GM18868 (cell line): ENCODE measurements at regions not wholly inside any gene's neighbourhood (a gene's known extent, or its start where the extent isn't known, plus 50 kb on each side); places are given as distances from the start of the nearest gene placed in this dataset.
"Not testable (repeated sequence)": the region's sequence is repeated elsewhere in the genome, so short reads cannot be mapped to it uniquely, and the experiment has no call there.

Source experiments
- ATAC-seq: cut with Tn5 transposase; IDR thresholded peaks from one replicate; pipeline ENCODE4 v1.9.1; 2021; ENCODE audit warnings: mild to moderate bottlenecking, moderate library complexity; ENCODE audit not compliant: unreplicated experiment

GRCh38 chr11:42417691-42418090 is 894.1 kb upstream of the API5 start:
- ATAC-seq, result no peak

- ATAC-seq, result no peak
Measured at GRCh38 chr11:42422090-42422489, 889.7 kb upstream of the API5 start.

DNA sequence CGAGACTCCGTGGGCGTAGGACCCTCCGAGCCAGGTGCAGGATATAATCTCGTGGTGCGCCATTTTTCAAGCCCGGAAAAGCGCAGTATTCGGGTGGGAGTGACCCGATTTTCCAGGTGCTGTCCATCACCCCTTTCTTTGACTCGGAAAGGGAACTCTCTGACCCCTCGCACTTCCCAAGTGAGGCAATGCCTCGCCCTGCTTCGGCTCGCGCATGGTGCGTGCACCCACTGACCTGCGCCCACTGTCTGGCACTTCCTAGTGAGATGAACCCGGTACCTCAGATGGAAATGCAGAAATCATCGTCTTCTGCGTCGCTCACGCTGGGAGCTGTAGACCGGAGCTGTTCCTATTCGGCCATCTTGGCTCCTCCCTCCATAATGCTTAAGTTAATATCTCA is 876.9 kb upstream of the API5 start:
- ATAC-seq, result not testable (repeated sequence)

DNA sequence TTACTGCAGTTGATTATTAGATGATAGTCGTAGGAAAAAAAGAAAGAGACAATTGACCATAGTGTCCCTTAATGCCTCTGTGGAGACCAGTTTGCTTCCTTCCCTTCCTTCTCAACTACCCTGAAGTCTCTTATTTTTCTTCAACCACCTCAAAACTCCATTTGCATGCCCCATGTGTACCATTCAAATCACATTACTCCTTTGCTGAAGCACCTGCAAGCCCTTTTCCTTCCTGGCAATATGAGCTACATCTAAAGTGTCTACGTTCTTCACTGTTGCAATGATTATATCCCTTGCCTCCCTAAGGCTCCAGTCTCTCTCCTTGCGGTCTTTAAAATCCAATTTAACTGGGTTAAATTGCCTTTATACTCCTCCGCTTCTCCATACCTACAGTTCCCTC is 867.4 kb upstream of the API5 start:
- ATAC-seq, result no peak

DNA sequence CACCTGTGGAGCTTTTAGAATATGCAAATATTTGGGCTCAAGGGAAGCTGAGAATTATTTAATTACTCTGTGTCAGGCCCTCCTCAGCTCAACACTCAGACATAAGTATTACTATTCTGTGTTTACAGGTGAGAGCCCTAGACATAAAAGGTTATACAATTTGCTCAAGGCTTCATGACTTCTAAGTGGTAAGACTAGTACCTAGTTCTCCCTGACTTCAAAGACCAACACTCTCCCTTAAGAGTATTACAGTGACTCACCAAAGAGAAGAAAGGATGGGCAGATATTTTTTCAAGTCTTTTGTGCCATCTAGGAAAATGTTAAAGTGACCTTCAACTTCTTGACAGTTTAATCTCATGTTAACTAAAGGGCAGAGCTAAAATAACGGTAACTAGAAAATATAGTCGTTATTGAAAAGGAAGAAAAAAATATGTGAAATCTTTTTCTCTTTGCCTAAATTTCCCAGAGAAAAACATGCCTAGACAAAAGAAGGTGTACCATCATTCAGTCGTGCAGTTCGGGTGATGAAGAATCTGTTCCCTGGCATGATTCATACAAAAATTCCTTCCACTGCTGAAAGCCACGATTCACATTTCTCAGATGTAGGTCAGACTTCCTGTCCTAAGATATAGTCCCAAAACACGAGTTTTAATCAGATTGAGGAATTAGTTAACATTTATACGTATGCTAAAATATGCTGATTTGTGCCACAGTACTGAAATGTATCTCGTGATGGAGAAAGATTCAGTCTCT is 849.1 kb upstream of the API5 start:
- ATAC-seq, result no peak

DNA sequence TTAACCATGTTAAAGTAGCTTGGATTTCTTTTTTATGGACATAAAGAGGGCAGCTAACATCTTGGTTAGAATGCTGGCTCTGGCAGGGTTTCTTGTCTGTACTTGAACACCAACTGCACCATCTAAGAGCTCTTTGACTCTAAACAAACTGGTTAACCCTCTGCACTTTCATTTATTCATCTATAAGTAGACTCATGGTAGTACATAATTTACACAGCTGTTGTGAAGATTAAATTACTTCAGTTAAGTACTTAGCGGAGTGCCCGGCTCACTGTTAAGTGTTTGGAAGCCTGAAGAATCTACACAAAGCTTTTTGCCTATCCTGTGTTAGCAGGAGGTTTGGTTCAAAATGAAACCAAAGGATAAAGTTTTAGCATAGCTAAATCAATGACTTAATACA is 846.2 kb upstream of the API5 start:
- no peak for ATAC-seq

DNA sequence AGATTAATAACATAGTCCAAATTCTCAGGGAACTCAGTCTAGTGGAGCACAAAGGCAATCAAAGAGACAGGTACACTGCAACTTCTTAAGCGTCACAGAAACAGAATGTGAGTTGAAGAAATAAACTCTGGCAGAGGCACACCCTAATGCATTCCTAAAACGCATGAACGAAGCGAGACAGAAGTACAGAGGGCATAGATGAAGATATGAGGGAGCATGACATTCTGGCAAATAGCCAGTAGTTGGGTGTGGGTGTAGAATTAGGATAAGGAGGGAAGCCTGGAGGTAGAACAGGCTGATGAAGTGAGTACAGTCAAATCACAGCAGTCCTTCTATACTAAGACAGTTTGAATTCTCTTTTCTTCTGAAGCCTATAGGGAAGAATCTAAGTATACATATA is 838.7 kb upstream of the API5 start:
- no peak for ATAC-seq

DNA sequence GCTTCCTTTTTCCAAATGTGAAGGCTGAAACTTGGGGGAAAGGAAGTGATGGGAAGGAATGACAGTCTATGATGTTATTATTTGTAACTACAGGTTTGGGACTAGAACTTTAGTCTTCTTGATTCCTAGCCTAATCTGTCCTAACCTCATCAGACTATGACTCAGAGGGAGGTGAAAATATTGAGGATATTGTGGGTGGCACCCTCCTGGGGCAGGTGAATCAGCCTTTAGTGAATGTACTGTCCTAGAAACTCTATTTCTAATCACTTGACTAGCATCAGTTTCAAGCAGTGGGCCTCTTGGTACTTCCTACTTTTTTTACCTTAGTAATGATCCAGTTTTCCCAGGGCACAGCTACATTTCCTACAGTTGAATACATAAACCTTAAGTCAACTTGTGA is 829.0 kb upstream of the API5 start:
- no peak for ATAC-seq

DNA sequence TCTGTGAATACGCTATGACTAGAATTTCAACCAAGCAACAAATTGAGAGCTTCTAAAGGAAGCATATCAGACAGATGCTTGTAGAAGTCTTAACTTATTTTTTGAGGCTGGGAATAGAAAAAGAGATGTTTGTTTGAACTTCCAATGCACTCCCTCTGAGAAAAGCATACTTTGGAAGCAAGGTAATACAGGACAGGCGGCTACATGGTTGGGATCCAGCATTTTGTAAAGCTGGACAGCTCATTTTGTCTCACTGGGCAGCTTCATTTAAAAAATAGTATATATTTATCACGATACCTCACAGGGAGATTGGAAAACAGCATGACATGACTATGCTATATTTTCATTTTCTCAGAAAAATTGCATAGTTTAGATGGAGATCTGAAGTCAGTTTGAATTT is 821.3 kb upstream of the API5 start:
- ATAC-seq, result no peak

DNA sequence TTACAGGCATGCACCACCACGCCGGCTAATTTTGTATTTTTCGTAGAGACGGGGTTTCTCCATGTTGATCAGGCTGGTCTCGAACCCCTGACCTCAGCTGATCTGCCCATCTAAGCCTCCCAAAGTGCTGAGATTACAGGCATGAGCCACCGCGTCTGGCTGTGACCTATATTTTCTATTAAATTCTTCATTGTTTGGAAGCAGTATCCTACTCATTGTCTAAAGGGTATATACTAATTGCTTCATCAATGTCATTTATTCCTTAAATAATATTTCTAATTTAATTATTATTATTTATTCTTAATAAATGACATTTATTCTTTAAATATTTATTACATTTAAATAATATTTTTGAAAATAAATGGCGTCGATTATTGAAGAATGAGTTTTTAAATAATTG is 817.3 kb upstream of the API5 start:
- ATAC-seq, result no peak

GRCh38 chr11:42498971-42499370 is 812.8 kb upstream of the API5 start:
- ATAC-seq, result no peak

- ATAC-seq, result no peak
Measured at GRCh38 chr11:42502151-42502550, 809.6 kb upstream of the API5 start.

DNA sequence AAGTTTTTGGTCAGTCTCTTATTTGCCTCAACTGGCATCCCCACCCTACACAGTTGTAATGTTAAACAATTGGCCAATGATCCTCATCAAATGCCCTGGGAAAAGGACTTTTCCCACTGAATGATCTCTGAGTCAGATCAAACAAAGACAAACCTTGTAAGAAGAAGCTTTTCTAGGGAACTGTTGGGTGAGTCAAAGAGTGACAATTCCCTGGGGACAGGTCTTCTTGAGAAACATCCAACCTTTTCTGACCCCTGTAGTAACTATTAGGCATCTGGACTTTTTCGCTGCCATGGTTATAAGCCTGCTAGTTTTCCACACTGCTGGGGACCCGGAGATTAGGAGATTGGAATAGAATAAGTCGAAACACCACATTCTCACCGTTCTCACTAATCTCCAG is 789.8 kb upstream of the API5 start:
- no peak for ATAC-seq

GRCh38 chr11:42524534-42525227 is 787.1 kb upstream of the API5 start:
- peak; percentile 98 for ATAC-seq

- ATAC-seq, result no peak
Measured at GRCh38 chr11:42526426-42526825, 785.4 kb upstream of the API5 start.

DNA sequence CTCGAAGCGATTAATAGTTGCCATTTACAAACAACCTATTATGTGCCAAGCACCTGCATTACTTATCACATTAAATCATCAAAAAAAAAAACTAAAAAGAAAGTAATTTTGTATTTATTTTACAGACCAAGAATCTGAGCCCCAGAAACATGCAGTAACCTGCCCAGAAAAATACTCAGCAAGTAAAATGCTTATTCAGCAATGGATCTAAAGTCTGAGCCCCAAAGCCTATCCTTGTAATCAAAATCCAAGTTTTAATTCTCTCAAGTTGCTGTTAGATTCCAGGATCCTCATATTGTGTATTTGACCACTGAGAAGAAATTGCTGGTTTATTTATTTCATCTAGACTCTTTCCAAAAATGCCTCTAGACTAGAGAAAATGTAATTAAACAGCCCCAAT is 783.3 kb upstream of the API5 start:
- no peak for ATAC-seq

DNA sequence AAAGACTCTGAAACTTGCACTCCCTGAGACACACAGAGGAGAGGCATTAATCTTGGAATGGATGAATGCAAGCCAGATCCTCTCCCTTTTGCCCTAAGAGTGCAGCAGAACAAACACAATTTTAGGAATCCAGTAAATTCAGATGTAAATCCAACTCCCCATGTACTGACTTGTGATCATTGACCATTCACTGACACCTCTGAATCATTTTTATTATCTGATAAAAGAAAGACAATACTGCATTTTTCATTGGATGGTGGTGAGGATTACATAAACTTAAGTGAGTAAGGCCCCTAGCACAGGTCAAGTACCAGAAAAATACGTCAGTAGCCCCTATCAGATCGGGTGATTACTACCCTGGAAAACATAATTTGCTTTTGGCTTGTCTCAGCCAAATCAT is 782.9 kb upstream of the API5 start:
- ATAC-seq, result no peak

DNA sequence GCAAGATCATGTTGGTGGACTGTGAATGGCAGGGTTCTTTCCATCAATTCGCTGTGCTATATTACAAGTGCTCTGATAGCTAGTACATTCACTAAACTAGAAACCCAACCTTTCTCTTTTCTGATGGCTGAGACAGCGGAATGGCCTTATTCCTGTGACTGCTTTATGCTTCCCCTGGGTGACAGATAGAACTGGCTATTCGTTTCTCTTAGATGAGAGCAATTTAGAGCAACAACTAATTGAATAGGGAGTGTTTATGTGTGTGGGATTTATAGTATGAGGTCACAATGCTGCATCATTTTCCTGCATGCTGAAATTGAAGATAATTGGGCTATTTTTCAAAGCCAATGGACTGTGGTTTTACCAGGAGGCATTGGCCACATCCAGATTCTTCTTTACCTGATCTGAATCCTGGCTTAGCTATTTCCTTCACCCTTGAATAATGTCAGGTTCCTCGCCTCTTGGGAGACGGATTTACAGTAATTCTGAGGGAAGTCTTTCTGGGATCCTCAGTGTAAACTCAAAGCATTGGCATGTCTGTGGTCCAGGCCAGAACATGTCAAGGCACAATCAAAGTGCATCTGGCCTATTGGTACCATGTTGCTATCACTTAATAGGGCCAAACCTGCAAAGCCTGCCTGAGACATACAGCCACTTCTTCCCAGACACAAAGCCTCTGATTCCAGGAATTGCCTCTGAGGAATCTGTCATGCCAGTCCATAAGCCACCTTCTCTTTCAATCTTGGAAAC is 775.0 kb upstream of the API5 start:
- ATAC-seq, result no peak

GRCh38 chr11:42542336-42542735 is 769.5 kb upstream of the API5 start:
- ATAC-seq, result no peak

DNA sequence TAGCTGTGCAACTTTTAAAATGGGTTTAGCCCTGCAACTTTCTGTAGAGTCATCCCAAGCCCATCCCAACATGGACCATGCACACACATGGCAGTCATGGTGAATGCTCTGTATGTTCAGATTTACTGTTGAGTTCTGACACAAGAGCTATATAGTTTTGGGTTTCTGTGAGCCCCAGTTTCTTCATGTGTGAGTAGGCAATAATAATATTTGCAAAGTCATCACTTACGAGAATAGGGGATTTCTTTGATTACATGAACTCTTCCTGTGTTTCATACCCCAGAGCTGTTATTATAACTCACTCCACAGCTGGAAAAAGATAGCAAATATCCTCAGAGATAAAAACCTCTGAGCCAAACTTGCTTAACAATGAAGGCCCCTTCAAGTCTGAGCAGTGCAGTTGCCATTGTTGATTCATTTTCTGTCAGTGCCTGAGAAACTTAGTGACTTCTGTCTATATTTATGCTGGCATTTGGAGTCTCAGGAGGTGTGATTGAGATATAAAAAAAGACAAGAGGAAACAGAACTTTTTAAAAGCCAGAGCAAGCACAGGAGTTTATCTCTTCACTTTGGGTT is 767.9 kb upstream of the API5 start:
- ATAC-seq, result no peak

- no peak for ATAC-seq
Measured at GRCh38 chr11:42544726-42545125, 767.1 kb upstream of the API5 start.

DNA sequence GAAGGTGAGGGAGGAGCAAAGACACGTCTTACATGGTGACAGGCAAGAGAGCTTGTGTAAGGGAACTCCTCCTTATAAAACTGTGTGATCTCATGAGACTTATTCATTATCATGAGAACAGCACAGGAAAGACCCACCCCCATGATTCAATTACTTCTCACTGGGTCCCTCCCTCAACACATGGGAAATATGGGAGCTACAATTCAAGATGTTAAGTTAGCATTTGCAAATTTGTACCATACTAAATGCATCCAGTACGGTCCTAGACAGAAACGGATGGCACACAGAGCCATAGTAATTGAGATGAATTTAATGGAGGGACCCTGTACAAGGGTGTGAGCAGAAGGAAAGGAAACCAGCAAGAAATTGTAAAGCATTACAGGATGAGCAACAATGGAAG is 765.8 kb upstream of the API5 start:
- ATAC-seq, result no peak
